NCI-H2171 treated with DMSO at 0.1 percent for 48 hours (cell line): ENCODE measurements at regions not wholly inside any gene's neighbourhood (a gene's known extent, or its start where the extent isn't known, plus 50 kb on each side); places are given as distances from the start of the nearest gene placed in this dataset.

Experiments used
- DNase-seq: peaks from one replicate; lab custom pipeline; 2025; lab: John Stamatoyannopoulos, UW

DNA sequence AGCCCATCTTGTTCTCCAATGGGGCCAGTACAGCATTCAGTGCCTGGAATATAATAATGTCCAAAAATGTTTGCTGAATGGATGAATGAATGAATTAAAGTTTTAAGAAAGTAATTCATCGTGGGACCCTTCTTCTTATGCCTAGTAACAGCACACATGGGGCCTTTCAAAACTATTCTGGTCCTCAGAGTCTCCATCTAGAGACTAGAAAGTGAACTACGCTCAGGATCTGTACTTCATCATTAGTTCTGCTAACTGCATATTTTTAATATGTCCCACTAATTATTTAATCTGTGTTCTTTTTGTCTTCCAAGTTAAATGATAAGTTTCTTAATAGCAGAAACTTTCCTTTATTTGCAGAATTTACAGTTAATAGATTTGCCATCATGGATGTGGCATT lies 172.5 kb downstream of the SMAD2 start:
- DNase-seq = no peak

DNA sequence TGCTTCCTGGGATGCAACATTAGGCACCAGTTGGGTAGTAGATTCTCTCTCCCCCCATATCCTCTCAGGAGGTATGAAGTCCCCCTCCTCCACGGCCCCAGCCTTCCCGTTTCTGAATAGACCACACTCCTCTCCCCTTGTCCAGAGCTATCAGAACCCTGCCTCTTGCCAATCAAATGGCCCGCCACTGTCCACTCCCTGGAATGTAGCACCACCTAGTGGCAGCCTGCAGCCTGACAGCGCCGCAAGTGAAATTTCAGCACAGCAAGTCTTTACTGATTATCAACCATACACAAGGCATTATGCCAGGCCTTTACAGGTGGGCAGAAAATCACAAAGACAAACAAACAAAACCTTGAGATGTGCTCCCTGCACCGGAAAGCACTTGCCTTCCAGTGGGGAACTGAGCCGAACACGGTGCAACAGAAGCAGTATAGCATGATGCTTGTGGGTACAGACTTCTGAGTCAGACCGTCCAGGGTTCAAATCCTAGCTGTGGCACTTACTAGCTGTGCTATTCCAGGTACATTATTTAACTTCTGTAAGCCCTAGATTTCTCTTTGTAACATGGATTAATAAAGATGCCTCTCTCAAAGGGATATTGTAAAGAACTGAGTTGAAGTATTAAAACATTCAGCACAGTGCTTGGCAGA lies 174.0 kb downstream of the SMAD2 start:
- DNase-seq = peak; percentile 32

DNA sequence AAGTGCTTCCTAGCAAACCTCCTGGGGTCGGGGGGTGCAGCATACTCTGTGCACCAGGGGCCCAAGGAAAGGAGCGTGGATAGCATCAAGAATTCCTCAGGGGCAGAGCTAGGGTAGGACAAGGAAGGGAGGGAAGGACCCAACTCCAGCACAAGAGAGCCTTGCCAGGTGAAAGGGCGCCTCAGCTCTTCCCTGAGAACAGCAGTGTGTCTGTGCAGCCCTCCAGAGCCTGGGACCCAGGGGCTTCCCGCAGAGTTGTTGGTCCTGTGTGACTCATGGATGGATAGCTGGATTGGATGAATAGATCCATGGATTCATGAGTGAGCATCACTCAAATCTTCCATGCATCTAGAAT lies 175.4 kb downstream of the SMAD2 start:
- no peak for DNase-seq

DNA sequence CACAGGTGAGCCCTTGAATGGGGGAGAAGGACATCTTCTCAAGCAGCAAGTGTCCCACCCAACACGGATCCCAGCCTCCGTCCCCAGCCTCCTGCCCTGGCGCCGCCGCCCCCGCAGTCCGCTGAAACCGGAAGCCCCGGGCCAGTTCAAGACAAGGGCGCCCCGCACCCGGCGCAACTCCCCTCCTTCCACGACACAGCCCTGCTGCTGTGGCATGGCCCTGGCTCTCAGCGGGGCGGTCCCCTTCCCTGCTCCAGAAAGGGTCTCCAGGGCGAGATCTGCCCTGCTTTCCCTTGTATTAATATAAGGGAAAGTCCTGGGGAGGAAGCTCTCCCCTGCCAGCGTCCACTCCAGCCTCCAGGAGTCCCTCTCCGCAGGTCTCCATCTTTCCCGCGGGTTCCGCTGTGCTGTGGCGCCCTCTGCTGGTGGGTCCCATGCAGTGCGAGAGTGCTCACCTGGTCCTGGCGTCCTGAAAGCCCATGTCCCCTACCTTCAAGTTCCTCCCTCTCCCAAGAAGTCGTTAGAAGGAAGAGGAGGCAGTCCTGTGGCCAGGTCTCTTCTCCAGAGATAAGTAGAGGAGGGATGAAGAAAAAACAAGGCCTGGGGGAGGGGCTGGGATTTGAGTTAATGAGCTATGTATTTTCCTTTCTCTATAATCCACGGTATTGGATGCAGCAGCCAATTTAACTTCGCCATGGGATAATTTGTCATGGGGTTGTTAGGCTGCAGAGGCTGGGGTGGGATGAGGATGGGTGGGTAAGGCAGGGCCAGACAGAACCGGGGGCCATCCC lies 176.0 kb downstream of the SMAD2 start:
- peak; percentile 27 for DNase-seq

DNA sequence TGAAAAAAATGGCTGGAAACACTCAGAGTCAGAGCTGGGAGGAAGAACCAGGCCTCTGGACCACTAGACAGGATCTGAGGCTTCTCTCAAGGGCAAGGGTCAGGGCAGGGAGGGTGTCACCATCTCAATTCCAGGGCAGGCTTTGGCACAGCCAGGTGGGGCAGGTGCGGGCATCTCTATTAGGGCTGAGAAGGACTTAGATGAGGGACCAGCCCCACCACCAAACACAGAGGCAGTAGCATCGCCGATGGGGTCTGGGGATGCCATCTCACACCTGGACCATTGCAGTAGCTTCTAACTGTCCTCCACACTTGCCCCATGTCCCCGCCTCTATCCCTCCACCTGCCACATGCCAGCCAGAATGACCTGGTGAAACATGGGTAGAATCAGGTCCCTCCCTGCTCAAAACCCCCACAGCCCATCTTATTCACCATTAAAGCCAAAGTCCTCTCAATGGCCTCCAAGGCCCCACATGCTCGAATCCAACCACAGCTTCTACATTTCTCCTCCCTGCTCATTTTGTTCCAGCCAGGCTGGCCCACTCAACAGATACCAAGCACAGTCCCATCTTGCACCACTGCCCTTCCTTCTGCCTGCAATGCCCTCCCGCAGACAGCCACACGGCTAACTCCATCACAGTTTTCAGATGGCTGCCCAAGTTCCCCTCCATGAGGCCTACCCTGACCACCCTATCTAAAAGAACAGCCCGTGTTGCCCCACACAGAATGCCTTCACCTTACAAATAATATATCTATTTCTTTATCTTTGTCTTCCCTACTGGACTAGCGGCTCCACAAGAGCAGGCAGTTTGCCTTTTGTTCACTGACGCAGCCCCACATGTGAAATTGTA lies 177.4 kb downstream of the SMAD2 start:
- DNase-seq = no peak

DNA sequence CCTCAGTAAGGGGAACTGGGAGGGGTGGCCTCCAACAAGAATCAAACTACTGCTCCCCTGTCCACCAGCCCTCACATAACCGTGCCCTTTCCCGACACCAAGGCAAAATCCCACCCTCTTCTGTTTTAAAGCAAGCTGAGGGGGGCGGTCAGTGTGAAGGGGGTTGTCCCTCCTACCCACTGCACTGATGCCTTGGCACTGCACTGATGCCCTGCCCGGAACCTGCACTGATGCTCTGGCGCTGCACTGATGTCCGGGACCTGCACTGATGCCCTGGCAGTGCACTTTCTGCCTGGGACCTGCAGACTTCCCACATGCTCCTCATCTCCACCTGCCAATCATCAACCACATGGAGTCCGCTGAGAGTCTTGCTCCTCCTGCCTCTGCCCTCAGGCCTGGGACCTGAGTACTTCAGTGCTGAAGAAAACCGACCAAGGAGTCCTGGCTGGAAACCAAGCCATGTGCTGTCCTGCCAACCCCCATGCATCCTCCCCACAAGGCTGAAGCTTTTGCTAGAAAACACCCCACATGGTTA lies 179.5 kb downstream of the SMAD2 start:
- no peak for DNase-seq

DNA sequence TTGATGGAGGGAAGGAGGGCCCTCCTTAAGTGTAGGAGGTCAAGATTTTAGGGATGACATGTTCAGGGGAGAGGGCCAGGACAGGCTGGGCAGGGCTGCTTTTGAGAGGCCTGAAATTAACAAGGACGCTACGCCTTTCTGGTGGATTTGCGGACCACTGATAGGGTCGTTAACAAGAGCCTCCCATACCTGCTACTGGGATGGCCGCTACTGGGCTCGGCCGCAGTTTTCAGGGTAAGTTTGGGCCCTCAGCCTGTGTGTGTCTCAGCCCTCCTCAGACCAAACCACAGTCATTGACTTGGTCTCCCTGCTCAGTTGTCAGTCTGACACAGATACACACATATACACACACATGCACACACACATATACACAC lies 180.9 kb downstream of the SMAD2 start:
- no peak for DNase-seq

DNA sequence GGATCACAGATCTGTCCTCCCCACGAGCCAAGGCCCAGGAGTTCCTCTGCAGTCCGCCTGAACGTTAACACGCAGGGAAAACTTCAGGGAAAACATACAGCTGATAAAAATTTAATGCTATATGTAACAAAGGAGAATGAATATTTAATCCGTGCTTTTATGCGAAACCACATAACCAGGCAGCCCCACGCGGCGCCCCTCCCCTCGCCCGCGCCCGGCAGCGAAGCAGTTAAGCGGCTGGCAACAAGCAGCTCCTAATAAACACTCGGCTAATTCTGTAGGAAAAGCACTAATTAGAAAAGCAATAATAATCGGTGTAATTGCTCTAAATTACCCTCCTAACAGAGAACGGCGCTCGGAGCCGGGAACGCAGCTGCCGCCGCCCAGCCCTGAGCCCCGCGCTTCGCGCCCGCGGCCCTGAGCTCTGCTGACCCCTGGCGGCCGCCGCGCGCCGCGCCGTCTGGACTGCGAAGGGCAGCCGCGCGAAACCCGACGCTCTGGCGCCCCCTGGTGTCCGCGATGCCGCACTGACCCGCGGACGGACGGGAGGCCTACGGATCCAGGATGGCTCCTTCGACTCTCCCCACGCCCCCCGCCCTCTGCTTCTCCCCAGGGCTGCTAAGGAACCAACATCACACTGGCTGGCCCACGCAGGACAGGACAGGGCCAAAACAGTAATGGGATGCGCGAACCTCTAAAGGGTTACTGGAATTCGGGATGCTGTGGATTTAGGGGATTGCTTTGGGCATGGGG lies 181.4 kb downstream of the SMAD2 start:
- peak; percentile 66 for DNase-seq

DNA sequence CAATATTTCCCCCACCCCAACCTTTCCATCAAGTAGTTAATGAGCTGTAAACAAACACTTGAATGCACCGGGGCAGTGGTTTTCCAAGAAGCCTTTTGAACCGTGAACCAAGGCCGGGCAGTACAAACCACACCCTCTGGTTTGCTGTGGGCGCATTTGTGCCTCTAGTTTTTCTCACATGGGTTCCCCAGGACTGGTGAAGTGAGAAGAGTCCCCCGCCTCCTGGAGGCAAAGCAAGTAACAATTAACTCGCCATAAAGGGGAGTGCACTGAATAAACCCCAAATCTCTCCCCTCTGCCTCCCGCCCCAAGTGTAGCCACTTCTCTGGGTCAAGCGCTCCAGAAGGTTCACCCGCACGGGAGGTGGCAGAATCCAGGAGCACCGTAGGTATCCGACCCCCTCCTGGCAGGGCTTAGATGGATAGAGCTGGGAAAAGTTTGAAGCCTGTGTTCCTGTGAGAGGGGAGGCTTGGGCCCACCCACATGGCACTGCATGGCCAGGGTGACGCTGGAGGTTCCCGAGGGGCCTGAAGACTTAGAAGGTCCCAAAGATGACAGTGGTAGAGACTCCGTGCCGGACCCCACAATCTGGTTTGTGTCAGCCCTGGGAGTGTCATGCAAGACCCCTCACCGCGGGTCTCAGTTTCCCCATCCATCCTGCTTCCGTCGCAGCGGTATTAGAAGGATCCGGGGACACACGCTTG lies 182.2 kb downstream of the SMAD2 start:
- no peak for DNase-seq

DNA sequence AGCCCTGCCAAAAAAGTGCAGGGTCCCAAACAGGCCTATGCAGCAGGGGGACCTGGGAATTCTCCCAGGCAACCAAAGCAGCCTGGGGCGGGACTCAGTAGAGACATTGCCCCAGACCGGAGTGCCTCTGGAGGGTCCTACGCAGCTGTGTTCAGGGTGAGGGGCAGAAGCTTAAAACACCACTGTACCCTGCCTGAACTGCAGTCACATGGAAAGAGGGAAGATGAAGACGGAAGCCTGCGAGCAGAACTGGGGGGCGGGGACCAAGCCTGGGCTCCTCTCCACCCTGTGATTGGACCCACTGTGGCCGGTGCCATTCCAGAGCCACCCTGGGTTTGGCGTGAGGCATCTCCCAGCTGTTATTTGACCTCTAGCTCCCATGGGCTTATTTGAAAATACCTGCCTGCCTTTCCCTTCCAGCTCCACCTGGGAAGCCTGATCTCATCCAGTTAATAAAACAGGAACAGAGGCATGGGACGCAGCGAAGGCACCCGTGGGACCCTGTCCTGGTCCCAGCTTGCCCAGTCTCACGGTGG lies 183.1 kb downstream of the SMAD2 start:
- DNase-seq = no peak

DNA sequence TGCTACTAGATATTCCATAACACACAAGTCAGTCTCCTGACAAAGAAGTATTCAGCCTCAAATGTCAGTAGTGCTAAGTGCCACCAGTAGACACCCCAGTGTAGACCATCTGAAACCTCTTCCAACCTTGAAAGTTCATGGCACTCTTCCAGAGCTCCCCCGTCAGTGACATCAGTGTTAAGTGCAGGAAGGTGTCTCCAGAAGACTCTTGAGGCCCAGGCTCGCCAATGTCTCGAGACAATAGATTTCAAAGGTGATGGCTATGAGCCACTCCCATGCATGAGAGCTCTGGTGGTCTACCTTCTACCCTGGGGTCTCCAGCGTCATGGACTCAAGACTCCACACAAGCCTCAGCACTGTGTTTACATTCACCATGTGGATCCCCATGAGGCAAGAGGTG lies 183.8 kb downstream of the SMAD2 start:
- DNase-seq = no peak

DNA sequence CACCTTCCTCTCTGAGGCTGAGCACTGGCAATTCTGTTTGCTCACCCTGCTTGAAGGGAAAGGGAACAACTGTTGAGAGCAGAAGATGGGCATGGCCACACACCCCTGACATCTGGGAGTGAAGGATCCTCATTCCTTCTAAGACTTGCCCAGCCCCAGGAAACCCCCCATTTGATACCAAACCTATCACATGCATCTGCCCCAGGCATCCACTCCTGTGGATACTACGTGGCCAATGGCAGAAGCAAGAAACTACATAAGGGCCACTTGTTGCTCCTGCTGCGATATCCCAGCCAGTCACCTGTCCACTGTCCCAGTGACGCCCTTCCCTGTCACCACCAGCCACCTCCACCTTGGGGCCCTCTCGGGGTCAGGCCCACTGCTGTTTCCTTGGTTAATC lies 185.2 kb downstream of the SMAD2 start:
- no peak for DNase-seq

DNA sequence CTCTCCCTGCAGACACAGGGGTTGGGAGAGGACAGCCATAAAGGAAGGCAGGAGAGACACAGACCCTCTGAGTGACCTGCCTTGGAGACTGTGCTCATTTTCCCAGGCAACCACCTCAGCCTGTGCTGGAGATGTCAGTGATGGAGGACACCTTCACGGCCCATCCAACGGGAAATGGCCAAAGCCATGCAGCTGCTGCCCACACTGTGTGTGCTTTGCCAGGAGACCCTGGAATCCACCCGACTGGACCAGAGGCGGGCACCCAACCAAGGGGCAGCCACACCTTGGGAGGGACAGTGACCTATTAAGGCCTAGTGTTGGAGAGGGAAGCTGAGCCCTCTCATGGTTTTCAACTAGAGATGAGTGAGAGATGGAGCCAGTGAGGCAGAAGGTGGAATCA lies 192.5 kb downstream of the SMAD2 start:
- DNase-seq = no peak

DNA sequence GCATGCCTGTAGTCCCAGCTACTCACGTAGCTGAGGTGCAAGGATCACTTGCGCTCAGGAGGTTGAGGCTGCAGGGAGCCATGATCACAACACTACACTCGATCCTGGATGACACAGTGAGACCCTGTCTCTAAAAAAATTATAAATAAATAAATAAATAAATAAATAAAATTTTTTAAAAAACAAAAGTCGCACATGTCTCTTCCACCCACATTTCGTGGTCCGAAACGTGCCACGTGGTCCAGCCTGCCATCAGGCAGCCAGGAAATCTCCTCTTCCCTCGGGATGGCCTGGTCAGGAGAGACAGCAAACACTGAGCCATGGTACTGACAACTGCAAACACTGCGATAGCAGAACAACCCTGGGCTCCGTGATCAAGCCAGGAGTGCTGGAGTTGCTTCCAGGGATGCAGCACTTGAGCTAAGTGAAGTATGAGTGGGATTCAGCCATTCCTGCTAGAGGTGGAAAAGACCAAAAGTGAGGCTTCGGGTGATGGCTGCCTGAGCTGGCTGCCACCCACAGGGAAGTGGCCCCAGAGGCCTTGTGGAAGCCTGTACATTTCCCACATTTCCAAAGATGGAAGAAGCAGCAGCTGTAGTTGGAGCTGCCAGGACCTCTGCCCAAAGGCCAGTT lies 193.1 kb downstream of the SMAD2 start:
- DNase-seq = no peak

DNA sequence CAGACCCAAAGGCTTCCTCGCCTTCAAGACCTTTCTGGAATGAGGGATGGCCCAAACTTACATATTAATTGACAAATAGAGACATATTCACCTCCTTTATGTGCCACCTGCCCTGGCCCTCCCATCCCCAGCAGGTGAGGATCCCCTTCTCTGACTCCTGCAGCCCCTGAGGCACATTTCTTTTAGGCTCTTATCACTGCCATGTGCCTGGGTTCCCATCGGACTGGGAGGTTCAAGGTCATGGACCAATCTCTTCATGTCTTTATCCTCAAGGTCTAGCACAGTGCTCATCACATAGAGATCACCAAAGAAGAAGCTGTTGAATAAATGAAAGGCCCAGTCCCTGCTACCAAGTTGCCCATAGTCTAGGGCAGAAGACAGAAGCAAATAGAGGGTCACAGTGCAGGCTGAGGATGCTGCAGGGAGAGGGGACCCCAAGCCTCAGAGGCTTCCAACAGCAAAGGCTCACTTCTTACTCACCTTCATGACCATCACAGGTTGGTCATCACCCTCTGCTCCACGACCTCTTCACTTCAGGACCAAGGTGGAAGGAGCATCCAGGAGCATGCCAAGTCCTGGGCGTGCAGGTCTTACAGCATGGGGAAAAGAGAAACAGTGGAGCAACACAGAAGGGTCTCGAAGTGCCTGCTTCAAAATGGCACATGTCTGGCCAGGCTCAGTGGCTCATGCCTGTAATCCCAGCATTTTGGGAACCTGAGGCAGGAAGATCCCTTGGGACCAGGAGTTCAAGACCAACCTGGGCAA lies 193.9 kb downstream of the SMAD2 start:
- no peak for DNase-seq

DNA sequence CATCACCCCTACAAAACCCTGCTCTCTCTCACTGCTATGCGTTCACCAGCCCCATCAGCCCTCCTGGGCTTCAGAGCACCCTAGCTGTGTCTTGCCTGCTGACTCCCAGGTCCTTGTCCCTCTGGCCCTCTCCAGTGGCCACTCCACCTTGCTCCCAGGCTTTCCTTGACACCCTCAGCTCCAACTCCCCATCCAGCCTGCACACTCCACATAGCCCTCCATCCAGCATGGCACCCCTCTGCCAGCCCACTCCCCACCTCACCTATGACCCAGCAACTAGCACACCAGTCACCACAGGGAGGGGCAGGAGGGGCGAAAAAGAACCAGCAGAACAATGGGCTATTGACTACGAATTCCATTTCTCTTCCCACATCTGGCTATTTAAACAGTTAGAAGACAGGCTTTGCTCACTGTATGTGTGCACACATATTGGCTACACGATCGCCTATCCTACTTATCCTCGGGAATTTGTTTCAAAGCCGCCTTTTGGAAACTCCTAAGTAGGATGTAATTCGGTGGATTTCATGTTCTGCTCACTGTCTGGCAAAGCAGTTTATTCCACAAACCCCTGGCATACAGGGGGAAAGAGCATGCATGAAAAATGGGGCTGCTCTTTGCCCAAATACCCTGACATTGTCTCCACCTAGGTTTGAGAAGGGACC lies 195.3 kb downstream of the SMAD2 start:
- DNase-seq = no peak

DNA sequence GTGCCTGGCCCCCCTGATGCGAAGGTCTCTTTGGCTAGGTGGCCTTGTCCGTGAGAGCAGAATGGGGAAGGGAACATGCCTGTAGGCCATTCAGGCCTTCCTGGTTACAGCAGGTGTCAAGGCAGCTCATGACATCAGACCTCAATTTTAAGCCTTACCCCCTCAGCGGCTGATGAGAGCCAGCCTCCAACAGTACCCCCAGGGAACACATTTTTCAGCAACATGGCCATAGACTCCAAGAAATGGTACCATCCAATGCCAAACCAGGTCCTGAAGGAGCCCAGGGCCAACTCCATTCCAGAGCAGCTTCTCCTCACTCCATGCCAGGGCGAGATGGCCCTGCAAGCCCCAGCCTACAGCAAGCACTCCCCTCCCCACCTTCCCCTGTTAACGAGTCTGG lies 199.2 kb downstream of the SMAD2 start:
- DNase-seq = no peak

DNA sequence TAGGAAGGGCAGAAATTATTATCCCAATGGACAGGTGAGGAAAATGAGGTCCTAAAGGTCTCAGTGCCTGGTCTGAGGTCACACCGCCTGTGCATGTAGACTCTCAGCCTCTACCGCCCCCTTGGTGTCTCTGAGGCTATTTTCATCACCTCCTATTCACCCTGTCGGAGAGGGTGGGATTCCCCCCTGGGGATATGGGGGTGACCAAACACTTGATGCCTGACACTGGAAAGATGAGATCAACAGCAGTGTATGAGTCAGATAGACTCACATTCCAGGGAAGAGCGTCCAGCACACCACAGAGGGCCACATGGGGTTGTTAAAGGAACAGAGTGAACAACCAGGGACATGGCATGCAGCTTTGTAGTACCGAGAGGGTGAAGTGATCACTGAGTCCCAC lies 199.7 kb downstream of the SMAD2 start:
- DNase-seq = no peak

DNA sequence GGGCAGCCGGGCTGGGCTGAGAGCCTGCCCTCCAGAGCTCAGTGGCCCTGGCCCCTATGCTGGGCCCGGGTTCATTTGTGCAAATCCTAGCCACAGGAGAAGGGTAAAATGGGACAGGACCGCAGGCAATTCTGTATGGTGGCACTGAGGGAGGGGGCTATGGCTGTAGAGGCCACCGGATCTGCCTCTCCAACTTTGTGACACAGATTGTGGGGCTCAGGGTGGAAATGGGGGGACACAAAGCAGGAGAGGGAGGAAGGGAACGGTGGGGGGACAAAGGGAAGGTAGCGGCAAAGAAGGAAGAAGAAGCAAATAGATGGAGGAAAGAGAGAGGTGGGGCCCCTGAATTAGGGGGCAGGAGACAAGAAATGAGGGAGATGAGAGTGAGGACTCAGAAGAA lies 201.1 kb downstream of the SMAD2 start:
- no peak for DNase-seq
